ENCODE measurements at regions not wholly inside any gene's neighbourhood (a gene's known extent, or its start where the extent isn't known, plus 50 kb on each side); places are given as distances from the start of the nearest gene placed in this dataset.

DNA sequence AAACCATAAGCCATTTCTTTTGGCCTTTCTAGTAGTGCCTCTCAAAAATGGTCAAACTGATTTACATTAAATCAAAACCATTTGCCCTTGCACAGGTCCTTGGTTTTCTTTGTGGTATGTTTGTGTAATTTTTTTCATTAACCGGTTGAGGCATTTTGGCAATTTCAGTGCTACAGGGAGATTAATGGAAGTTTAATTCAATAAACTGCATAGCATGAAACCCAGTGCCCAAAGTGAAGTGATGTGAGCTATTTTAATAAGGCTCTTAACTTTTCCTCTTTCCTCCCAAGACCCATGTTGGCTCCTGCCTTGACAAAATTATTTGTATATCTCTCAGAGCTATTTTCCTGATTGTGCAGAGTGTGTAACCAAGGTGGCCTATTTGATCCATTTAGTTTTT, 326.2 kb upstream of the SEMA6A start:
- Histone ChIP-seq H3K4me3 (no peak overlapping the region), H3K4me1 (no peaks in the 10 kb centered on the region), H3K4me2 (no peak overlapping the region), H3K27ac (no peak overlapping the region), H3K9me3 (no peaks in the 10 kb centered on the region)
- TF ChIP-seq RARB (CRISPR knock-in tag; IDR thresholded peaks at IDR 0.05) (no peak), HEYL (CRISPR knock-in tag; IDR thresholded peaks at IDR 0.05) (no peak), POLR2A (IDR thresholded peaks at IDR 0.05; ENCODE audit: low read length) (no peak), ZSCAN20 (CRISPR knock-in tag; IDR thresholded peaks at IDR 0.05) (no peak), ZNF302 (CRISPR knock-in tag; IDR thresholded peaks at IDR 0.05) (no peak), CHD4 (IDR thresholded peaks at IDR 0.05; ENCODE audit: borderline replicate concordance) (no peak), NR3C1 (IDR thresholded peaks at IDR 0.05) (no peak), JUNB (IDR thresholded peaks at IDR 0.05) (no peak)
- TF ChIP-seq, protein P1, sequence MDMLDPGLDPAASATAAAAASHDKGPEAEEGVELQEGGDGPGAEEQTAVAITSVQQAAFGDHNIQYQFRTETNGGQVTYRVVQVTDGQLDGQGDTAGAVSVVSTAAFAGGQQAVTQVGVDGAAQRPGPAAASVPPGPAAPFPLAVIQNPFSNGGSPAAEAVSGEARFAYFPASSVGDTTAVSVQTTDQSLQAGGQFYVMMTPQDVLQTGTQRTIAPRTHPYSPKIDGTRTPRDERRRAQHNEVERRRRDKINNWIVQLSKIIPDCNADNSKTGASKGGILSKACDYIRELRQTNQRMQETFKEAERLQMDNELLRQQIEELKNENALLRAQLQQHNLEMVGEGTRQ (IDR thresholded peaks at IDR 0.05): no peak
- TF ChIP-seq, protein P2, sequence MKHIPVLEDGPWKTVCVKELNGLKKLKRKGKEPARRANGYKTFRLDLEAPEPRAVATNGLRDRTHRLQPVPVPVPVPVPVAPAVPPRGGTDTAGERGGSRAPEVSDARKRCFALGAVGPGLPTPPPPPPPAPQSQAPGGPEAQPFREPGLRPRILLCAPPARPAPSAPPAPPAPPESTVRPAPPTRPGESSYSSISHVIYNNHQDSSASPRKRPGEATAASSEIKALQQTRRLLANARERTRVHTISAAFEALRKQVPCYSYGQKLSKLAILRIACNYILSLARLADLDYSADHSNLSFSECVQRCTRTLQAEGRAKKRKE (CRISPR knock-in tag; IDR thresholded peaks at IDR 0.05; ENCODE audit: low read depth): no peak
- TF ChIP-seq, protein P3, sequence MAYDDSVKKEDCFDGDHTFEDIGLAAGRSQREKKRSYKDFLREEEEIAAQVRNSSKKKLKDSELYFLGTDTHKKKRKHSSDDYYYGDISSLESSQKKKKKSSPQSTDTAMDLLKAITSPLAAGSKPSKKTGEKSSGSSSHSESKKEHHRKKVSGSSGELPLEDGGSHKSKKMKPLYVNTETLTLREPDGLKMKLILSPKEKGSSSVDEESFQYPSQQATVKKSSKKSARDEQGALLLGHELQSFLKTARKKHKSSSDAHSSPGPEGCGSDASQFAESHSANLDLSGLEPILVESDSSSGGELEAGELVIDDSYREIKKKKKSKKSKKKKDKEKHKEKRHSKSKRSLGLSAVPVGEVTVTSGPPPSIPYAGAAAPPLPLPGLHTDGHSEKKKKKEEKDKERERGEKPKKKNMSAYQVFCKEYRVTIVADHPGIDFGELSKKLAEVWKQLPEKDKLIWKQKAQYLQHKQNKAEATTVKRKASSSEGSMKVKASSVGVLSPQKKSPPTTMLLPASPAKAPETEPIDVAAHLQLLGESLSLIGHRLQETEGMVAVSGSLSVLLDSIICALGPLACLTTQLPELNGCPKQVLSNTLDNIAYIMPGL (CRISPR knock-in tag; IDR thresholded peaks at IDR 0.05; ENCODE audit: borderline replicate concordance): no peak
- FAIRE-seq: no peak
- ChIA-PET POLR2A (no interaction called here), CTCF (interaction anchor here (1.1 kb wide), 1 partner anchor 324 kb away, joined by 3 read pairs; no protein-coding TSS in a partner anchor)
- 66% methylated on average over 1 of the region's 1 CpG for WGBS (ENCODE audit: missing lambda C conversion rate)
- ATAC-seq: no peak
- no peak for DNase-seq (ENCODE audit: low read depth in 1 of 2, low spot score in 1 of 2)

DNA sequence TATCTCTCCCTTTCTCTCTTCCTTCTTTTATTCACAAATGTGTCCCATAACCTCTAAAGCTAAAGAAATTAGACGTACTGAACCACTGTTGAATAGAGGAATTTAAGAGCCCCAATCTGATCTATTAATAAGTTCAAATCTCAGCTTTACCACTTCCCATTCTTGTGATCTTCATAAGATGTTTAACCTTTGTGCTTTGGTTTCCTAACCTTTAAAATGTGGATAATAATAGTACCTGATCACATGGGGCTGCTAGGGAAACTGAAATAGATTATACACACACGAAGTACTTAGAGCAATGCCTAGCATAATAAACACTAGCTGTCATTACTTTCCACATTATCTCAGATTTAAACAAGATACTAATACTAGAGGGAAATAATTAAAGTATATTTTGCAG, 324.3 kb upstream of the SEMA6A start:
- POLR2A ChIA-PET: no interaction called here
- TF ChIP-seq, protein P1 (IDR thresholded peaks at IDR 0.05): no peak
- TF ChIP-seq, protein P4, sequence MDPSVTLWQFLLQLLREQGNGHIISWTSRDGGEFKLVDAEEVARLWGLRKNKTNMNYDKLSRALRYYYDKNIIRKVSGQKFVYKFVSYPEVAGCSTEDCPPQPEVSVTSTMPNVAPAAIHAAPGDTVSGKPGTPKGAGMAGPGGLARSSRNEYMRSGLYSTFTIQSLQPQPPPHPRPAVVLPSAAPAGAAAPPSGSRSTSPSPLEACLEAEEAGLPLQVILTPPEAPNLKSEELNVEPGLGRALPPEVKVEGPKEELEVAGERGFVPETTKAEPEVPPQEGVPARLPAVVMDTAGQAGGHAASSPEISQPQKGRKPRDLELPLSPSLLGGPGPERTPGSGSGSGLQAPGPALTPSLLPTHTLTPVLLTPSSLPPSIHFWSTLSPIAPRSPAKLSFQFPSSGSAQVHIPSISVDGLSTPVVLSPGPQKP (IDR thresholded peaks at IDR 0.05; ENCODE audit: low read depth, low read length): no peak
- TF ChIP-seq EHMT2 (IDR thresholded peaks at IDR 0.05; ENCODE audit: low read depth): no peak
- no peak for TF ChIP-seq TP53 (CRISPR knock-in tag; IDR thresholded peaks at IDR 0.05)
- no peak for TF ChIP-seq FOXS1 (CRISPR knock-in tag; IDR thresholded peaks at IDR 0.05)
- no peak for TF ChIP-seq SREBF2 (IDR thresholded peaks at IDR 0.05)
- TF ChIP-seq, protein P5, sequence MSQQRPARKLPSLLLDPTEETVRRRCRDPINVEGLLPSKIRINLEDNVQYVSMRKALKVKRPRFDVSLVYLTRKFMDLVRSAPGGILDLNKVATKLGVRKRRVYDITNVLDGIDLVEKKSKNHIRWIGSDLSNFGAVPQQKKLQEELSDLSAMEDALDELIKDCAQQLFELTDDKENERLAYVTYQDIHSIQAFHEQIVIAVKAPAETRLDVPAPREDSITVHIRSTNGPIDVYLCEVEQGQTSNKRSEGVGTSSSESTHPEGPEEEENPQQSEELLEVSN (IDR thresholded peaks at IDR 0.05; ENCODE audit: borderline replicate concordance, low read depth): no peak
- no peak for TF ChIP-seq RFX5 (IDR thresholded peaks at IDR 0.05)
- no peak for TF ChIP-seq RARB (CRISPR knock-in tag; IDR thresholded peaks at IDR 0.05)
- no peak for FAIRE-seq

More for the DNA sequence above, 324.3 kb upstream of the SEMA6A start:
- DNase-seq (ENCODE audit: low read depth in 1 of 2, low spot score in 1 of 2) (no peak), ATAC-seq (no peak)
- no peak overlapping the region for H3K4me2 ChIP-seq
- 0% methylated on average over 2 of the region's 2 CpGs for WGBS (ENCODE audit: missing lambda C conversion rate)
- CTCF ChIA-PET: interaction anchor here (0.6 kb wide), 1 partner anchor 322 kb away, joined by 3 read pairs; no protein-coding TSS in a partner anchor
- H3K9me3 ChIP-seq: no peaks in the 10 kb centered on the region
- no peak overlapping the region for H3K4me3 ChIP-seq
- H3K27ac ChIP-seq: no peak overlapping the region
- H3K4me1 ChIP-seq: no peaks in the 10 kb centered on the region
